ENCODE measurements at regions not wholly inside any gene's neighbourhood (a gene's known extent, or its start where the extent isn't known, plus 50 kb on each side); places are given as distances from the start of the nearest gene placed in this dataset.

- no peak for DNase-seq
Observed at GRCh38 chr14:100638211-100638855, 51.1 kb upstream of the BEGAIN start.

- no peak for DNase-seq
Observed at GRCh38 chr14:100639280-100639679, 52.1 kb upstream of the BEGAIN start.

- peak; percentile 73 for DNase-seq
Observed at GRCh38 chr14:100640471-100641273, 53.5 kb upstream of the BEGAIN start.

- DNase-seq, result peak; percentile 35
Observed at GRCh38 chr14:100641274-100641860, 54.1 kb upstream of the BEGAIN start.

- DNase-seq, result no peak
Observed at GRCh38 chr14:100643426-100643825, 56.2 kb upstream of the BEGAIN start.

GRCh38 chr14:100644383-100644782 is 57.2 kb upstream of the BEGAIN start:
- no peak for DNase-seq

GRCh38 chr14:100644784-100645183 is 57.6 kb upstream of the BEGAIN start:
- DNase-seq, result peak; percentile 73

- DNase-seq, result peak; percentile 92
Observed at GRCh38 chr14:100645196-100645981, 58.2 kb upstream of the BEGAIN start.

- no peak for DNase-seq
Observed at GRCh38 chr14:100645982-100646314, 58.7 kb upstream of the BEGAIN start.

GRCh38 chr14:100648474-100649172 is 61.4 kb upstream of the BEGAIN start:
- no peak for DNase-seq

- DNase-seq, result no peak
Observed at GRCh38 chr14:100649173-100649519, 61.9 kb upstream of the BEGAIN start.

- DNase-seq, result no peak
Observed at GRCh38 chr14:100651999-100652508, 64.8 kb upstream of the BEGAIN start.

GRCh38 chr14:100652744-100653143 is 65.5 kb upstream of the BEGAIN start:
- no peak for DNase-seq

- peak; percentile 9 for DNase-seq
Observed at GRCh38 chr14:100653409-100653808, 66.2 kb upstream of the BEGAIN start.

- no peak for DNase-seq
Observed at GRCh38 chr14:100654025-100654813, 67.0 kb upstream of the BEGAIN start.

- no peak for DNase-seq
Observed at GRCh38 chr14:100654814-100655740, 67.9 kb upstream of the BEGAIN start.

GRCh38 chr14:100655741-100656085 is 68.5 kb upstream of the BEGAIN start:
- DNase-seq, result no peak

GRCh38 chr14:100656996-100657395 is 69.7 kb upstream of the DLK1 start:
- DNase-seq, result no peak

- no peak for DNase-seq
Observed at GRCh38 chr14:100657780-100658179, 68.9 kb upstream of the DLK1 start.

- no peak for DNase-seq
Observed at GRCh38 chr14:100658181-100658886, 68.4 kb upstream of the DLK1 start.
